Thymus (tissue), 11 donors: ENCODE measurements at regions not wholly inside any gene's neighbourhood (a gene's known extent, or its start where the extent isn't known, plus 50 kb on each side); places are given as distances from the start of the nearest gene placed in this dataset.

Experiments
- DNase-seq, 9 donors: peaks; one replicate each; pipeline ENCODE4 v3.0.0-alpha.2; 2013; ENCODE audit warnings: low spot score in 9 of 9, low read depth in 6 of 9, missing footprints in 1 of 9
- H3K27ac ChIP-seq, 2 donors: one replicate each; pipeline ENCODE4 v1.5.1; 2013; ENCODE audit warnings: control low read depth in 1 of 2, low read depth in 1 of 2, low read length in 1 of 2, mild to moderate bottlenecking in 1 of 2, moderate library complexity in 1 of 2
- H3K27me3 ChIP-seq, 2 donors: one replicate each; pipeline ENCODE4 v1.5.1; 2013; ENCODE audit warnings: low read length in 1 of 2; ENCODE audit not compliant: control insufficient read depth in 2 of 2, insufficient read depth in 1 of 2
- H3K36me3 ChIP-seq, 2 donors: one replicate each; pipeline ENCODE4 v1.5.1; 2013; ENCODE audit warnings: low read length in 1 of 2, mild to moderate bottlenecking in 1 of 2, moderate library complexity in 1 of 2; ENCODE audit not compliant: control insufficient read depth in 2 of 2, insufficient read depth in 2 of 2
- H3K4me1 ChIP-seq, 2 donors: one replicate each; pipeline ENCODE4 v1.5.1; 2013; ENCODE audit warnings: low read length in 2 of 2; ENCODE audit not compliant: control insufficient read depth in 2 of 2, insufficient read depth in 2 of 2
- H3K4me3 ChIP-seq, 2 donors: one replicate each; pipeline ENCODE4 v1.5.1; 2013; ENCODE audit warnings: low read length in 2 of 2, control low read depth in 1 of 2, mild to moderate bottlenecking in 1 of 2
- H3K9me3 ChIP-seq, 2 donors: one replicate each; pipeline ENCODE4 v1.5.1; 2013; ENCODE audit warnings: low read length in 1 of 2, mild to moderate bottlenecking in 1 of 2; ENCODE audit not compliant: control insufficient read depth in 2 of 2, insufficient read depth in 1 of 2
- WGBS: extraction: QIAGEN DNeasy Blood & Tissue Kit; methylation state at CpG from one replicate; pipeline ENCODE4 v1.1.7; 2013; 5-methylcytosine and 5-hydroxymethylcytosine counted together
- donor health status: healthy.

- Histone ChIP-seq H3K36me3 (no peaks in the 10 kb centered on the region), H3K4me1 (peaks cover 0 to 3% of the 10 kb centered on the region in 2 donors), H3K4me3 (no peak overlapping the region), H3K27me3 (peaks cover 0 to 25% of the 10 kb centered on the region in 2 donors), H3K9me3 (no peaks in the 10 kb centered on the region), H3K27ac (no peak overlapping the region)
- whole genome bisulfite sequencing = 76% methylated on average over 12 of the region's 12 CpGs
- no peak for DNase-seq
Observed at GRCh38 chr11:69878144-69878883, 59.1 kb upstream of the FGF3 start.

DNA sequence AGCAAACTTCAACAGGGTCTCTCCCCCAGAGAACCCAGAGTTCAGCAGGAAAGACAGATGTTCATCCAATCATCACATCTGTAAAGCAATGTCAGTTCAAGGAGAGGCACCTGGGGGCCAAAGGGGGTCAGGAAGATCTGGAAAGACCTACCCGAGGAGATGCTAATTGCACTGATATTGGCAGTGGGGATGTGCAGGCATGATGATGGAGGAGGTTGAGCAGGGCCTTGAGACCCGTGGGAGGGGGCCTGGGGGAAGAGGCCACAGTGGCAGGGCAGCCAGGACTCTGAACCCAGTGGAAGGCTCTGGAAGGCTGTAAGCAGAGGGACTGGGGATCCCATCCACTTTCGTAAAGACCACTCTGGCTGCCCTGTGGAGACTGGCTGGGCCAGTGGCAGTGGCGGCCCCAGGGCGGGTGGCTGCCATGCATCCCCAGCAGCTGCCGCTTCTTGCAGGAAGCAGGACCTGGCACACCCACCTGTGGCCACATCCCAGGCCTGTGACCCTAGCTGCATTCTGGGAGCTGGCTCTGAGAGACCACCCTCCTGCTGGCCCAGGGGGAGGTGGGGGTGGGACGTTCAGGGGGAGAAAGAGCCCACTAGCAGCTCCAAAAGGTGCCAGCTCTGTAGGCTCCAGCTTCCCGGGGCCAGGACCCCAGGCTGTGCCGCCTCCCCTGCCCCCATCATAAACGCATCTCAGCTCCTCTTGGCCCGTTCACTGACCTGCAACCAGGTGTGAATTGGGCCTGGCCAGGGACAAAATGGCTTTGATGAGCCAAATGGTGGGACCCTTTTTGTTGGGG, 59.9 kb upstream of the FGF3 start:
- H3K4me1 ChIP-seq = no peaks in the 10 kb centered on the region
- no peak for DNase-seq
- H3K27me3 ChIP-seq = peaks cover 0 to 25% of the 10 kb centered on the region in 2 donors
- no peak overlapping the region for H3K27ac ChIP-seq
- H3K4me3 ChIP-seq = no peak overlapping the region
- no peaks in the 10 kb centered on the region for H3K36me3 ChIP-seq
- H3K9me3 ChIP-seq = no peaks in the 10 kb centered on the region
- WGBS = 64% methylated on average over 11 of the region's 11 CpGs

DNA sequence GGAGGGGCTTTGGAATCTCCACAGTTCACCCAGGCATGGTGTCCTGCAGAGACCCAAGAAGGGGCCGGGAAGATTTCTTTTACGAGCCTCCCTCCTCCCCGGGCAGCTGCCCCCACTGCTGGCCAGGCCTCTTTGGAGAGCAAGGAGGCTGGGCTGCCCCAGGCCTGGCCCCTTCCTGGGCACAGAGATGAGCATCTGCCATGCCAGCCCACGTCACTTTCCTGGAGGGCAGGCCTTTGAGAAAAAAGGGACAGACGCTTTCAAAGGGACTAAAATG, 60.5 kb upstream of the FGF3 start:
- H3K27me3 ChIP-seq = peaks cover 0 to 22% of the 10 kb centered on the region in 2 donors
- no peak for DNase-seq
- WGBS = 47% methylated on average over 5 of the region's 5 CpGs
- H3K4me3 ChIP-seq = no peak overlapping the region
- no peaks in the 10 kb centered on the region for H3K36me3 ChIP-seq
- no peaks in the 10 kb centered on the region for H3K9me3 ChIP-seq
- H3K4me1 ChIP-seq = no peaks in the 10 kb centered on the region
- no peak overlapping the region for H3K27ac ChIP-seq

DNA sequence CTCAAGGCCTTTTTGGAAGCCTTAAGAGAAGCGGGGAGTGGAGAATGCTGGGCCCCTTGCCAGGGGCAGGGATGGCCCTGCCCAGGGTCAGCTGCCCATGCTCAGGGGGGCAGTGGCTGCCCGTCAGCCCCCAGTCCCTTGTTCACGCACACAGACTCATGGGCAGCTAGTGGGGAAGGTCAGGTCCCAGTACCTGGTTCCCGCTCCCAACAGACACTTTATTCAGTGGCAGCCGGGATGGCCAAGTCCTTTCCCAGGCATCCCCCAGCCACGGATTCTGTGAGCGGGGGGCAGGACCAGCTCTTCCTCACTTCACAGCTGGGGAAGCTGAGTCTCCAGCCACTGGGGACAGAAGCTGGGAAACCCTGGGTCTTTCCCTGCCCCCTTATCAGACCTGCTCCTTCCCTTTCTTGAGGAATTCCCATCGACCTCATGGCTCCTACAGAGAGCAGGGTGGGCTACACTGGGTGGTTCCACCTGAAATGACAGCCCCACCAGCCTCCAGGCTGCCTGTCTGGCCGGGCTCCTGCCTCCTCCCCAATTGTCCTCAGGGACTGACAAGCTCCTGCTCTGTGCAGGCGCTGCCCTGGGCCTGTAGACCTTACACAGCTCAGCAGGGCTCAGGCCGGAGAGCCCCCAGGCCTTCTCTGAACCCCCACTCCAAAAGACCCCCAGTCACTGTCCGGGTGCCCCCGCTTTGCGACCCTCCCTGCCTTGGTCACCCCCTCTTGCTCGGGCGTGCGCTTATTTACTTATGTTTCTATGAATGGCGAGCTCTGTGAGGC, 61.0 kb upstream of the FGF3 start:
- Histone ChIP-seq H3K27me3 (peaks cover 0 to 18% of the 10 kb centered on the region in 2 donors), H3K36me3 (no peaks in the 10 kb centered on the region), H3K4me1 (no peaks in the 10 kb centered on the region), H3K27ac (no peak overlapping the region), H3K4me3 (no peak overlapping the region), H3K9me3 (no peaks in the 10 kb centered on the region)
- 83% methylated on average over 18 of the region's 18 CpGs for WGBS
- DNase-seq = no peak

GRCh38 chr11:69880826-69881445, 61.7 kb upstream of the FGF3 start:
- 92% methylated on average over 10 of the region's 10 CpGs for WGBS
- H3K9me3 ChIP-seq = no peaks in the 10 kb centered on the region
- no peak for DNase-seq
- peaks cover 0 to 15% of the 10 kb centered on the region in 2 donors for H3K27me3 ChIP-seq
- H3K4me3 ChIP-seq = no peak overlapping the region
- no peak overlapping the region for H3K27ac ChIP-seq
- no peaks in the 10 kb centered on the region for H3K4me1 ChIP-seq
- no peaks in the 10 kb centered on the region for H3K36me3 ChIP-seq

DNA sequence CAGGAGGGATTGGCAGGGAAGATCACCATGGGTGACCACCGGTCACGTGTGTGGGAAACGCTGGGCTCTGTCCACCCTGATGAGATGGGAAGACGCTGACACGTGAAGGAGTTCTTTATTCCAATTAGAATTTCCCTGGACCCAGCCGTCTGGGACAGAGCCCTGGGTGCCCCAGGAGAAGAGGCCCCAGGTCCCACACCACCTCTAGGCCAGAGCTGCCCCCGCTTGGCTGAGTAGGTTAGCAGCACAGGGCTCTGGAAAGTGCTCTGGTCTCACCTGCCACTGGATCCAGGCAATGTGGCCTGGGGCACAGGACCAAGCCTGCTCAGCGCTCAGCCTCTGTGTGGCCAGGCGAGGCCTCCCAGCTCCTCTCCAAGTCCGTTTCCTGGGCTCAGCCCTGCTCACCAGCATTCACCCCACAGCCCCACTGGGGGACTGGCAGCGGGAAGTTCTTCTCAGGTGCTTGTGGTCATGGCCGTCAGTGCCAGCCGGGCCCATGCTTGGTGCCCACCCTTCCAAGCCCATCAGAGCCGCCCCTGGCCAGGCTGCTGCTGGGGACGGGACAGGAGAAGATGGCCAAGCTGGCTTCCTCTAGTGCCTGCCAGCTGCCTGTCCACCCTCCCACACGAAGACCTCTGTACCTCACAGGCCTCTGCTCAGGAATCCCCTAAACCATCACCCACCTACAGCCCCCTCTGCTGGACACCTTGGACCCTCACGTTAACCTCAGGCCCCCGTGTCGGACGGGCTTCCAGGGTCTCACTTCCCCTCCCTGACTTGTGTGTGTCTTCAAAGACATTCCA, 62.5 kb upstream of the FGF3 start:
- H3K4me1 ChIP-seq = no peaks in the 10 kb centered on the region
- DNase-seq = no peak
- H3K27me3 ChIP-seq = peaks cover 0 to 15% of the 10 kb centered on the region in 2 donors
- 79% methylated on average over 20 of the region's 20 CpGs for WGBS
- H3K27ac ChIP-seq = no peak overlapping the region
- no peak overlapping the region for H3K4me3 ChIP-seq
- H3K9me3 ChIP-seq = no peaks in the 10 kb centered on the region
- no peaks in the 10 kb centered on the region for H3K36me3 ChIP-seq

GRCh38 chr11:69882270-69882608, 63.0 kb upstream of the FGF3 start:
- H3K36me3 ChIP-seq = no peaks in the 10 kb centered on the region
- DNase-seq = no peak
- H3K9me3 ChIP-seq = no peaks in the 10 kb centered on the region
- peaks cover 0 to 15% of the 10 kb centered on the region in 2 donors for H3K27me3 ChIP-seq
- H3K4me3 ChIP-seq = no peak overlapping the region
- no peak overlapping the region for H3K27ac ChIP-seq
- H3K4me1 ChIP-seq = no peaks in the 10 kb centered on the region
- 93% methylated on average over 7 of the region's 7 CpGs for WGBS

DNA sequence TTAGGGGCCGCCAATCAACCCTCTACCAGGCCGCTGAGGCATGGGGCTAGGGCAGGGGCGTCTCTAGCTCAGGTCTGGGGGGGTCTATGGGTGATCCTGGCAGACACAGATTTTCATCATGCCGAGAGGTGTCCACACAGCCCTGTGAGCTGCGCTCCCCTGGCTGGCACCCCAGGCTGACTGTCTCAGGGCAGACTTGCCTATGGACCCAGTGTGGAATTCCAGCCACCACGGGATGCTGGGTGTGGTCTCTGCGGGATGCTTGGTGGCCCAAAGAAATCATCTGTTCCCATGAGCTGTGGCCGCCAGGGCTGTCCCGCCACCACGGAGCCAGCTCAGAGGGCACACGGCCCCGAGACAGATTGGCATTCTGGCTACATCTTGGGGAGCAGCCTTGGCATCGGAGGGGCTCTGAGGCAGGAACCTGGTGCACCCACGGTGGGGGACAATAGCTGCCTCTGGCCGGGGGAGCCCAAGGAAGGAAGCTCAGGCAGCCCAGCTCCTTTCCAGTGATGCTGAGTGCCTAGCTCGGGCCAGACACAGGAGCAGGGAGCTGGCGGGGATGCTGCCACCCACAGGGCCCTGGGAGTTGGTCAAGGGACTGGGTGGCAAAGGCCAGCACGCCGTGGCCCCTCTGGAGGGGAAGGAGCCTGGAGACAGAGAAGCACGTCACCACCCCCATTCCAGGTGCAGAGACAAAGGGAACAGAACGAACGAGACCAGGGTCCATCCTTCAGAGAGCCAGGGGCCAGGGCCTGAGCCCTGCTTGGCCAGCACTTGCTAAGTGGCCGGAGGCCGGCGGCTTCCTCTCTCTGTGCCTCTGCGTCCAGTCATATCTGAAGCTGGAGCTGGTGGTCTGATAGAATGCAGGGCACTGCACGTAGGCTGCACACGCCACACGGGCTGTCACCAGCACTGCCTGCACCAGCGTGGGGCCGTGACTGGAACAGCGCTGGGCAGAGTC, 64.4 kb upstream of the FGF3 start:
- no peak for DNase-seq
- peaks cover 0 to 13% of the 10 kb centered on the region in 2 donors for H3K27me3 ChIP-seq
- WGBS = 89% methylated on average over 32 of the region's 32 CpGs

More for the DNA sequence above, 64.4 kb upstream of the FGF3 start:
- Histone ChIP-seq H3K36me3 (no peaks in the 10 kb centered on the region), H3K4me1 (no peaks in the 10 kb centered on the region), H3K9me3 (no peaks in the 10 kb centered on the region), H3K27ac (no peak overlapping the region), H3K4me3 (no peak overlapping the region)
